ENCODE measurements at regions not wholly inside any gene's neighbourhood (a gene's known extent, or its start where the extent isn't known, plus 50 kb on each side); places are given as distances from the start of the nearest gene placed in this dataset.

DNA sequence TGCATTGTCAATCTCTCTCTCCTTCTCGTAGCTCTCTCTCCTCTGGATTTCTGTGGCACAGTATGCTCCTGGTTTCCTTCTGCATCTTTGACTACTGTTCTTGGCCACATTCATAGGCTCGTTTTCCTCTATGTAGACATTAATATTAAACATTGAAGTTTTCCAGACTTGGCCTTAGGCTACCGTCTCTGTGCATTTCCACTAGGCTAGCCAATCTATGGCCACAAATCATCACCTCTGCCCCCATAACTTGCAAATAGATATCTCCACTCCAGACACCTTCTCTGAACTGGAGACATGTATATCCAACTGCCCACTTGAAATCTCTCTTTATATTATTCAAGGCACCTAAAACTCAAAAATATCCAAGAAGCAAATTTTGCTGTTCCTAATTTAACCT is 768.5 kb downstream of the TSN start:
- WGBS, 2 donors, result 57 to 73% methylated on average over 3 of the region's 3 CpGs
- intact Hi-C loops (cut with DNase I), result no loop called here
- DNase-seq (no peak), ATAC-seq (no peak), FAIRE-seq (no peak)
- no peaks in the 10 kb centered on the region for H3K4me1 ChIP-seq
- H3K27me3 ChIP-seq, result no peaks in the 10 kb centered on the region
- no peak overlapping the region for H3K4me3 ChIP-seq
- no peaks in the 10 kb centered on the region for H3K9me3 ChIP-seq
- TF ChIP-seq, protein P1, sequence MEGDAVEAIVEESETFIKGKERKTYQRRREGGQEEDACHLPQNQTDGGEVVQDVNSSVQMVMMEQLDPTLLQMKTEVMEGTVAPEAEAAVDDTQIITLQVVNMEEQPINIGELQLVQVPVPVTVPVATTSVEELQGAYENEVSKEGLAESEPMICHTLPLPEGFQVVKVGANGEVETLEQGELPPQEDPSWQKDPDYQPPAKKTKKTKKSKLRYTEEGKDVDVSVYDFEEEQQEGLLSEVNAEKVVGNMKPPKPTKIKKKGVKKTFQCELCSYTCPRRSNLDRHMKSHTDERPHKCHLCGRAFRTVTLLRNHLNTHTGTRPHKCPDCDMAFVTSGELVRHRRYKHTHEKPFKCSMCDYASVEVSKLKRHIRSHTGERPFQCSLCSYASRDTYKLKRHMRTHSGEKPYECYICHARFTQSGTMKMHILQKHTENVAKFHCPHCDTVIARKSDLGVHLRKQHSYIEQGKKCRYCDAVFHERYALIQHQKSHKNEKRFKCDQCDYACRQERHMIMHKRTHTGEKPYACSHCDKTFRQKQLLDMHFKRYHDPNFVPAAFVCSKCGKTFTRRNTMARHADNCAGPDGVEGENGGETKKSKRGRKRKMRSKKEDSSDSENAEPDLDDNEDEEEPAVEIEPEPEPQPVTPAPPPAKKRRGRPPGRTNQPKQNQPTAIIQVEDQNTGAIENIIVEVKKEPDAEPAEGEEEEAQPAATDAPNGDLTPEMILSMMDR (IDR thresholded peaks at IDR 0.05), result no peak
- no peaks in the 10 kb centered on the region for H3K36me3 ChIP-seq
- no peak overlapping the region for H3K27ac ChIP-seq

- Histone ChIP-seq H3K27ac (no peak overlapping the region), H3K4me3 (no peak overlapping the region), H3K27me3 (no peaks in the 10 kb centered on the region), H3K36me3 (no peaks in the 10 kb centered on the region), H3K9me3 (no peaks in the 10 kb centered on the region), H3K4me1 (no peaks in the 10 kb centered on the region)
- TF ChIP-seq, protein P1 (IDR thresholded peaks at IDR 0.05), result no peak
- no peak for DNase-seq
- ATAC-seq, result no peak
- FAIRE-seq, result no peak
- WGBS, 2 donors, result 40 to 56% methylated on average over 2 of the region's 2 CpGs
- intact Hi-C loops (cut with DNase I), result no loop called here
These were observed 769.9 kb downstream of the TSN start for GRCh38 chr2:122525336-122525735.

DNA sequence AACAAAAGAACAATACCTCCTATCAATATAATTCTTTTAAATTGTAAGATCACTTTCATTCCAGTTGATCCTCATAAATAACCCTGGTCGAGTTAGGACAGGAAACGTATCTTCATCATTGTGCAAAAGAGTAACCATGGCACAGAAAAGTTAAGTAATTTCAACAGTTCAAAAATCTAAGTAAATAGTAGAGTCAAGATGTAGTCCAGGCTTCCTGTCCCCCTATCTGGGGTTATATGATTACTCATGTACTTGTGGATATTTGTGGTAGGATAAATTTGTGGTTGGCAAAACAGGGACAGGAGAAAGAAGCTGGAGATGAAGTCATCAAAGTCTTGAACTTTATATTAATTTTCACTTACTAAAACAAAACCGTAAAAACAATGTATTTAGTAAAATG is 772.6 kb downstream of the TSN start:
- H3K4me1 ChIP-seq, result no peaks in the 10 kb centered on the region
- H3K9me3 ChIP-seq, result no peaks in the 10 kb centered on the region
- intact Hi-C loops (cut with DNase I), result no loop called here
- FAIRE-seq (no peak), DNase-seq (no peak), ATAC-seq (no peak)
- no peak overlapping the region for H3K4me3 ChIP-seq
- WGBS, 2 donors, result 68 to 78% methylated on average over 3 of the region's 3 CpGs
- H3K36me3 ChIP-seq, result no peaks in the 10 kb centered on the region
- TF ChIP-seq, protein P1 (IDR thresholded peaks at IDR 0.05), result no peak
- no peak overlapping the region for H3K27ac ChIP-seq
- no peaks in the 10 kb centered on the region for H3K27me3 ChIP-seq

DNA sequence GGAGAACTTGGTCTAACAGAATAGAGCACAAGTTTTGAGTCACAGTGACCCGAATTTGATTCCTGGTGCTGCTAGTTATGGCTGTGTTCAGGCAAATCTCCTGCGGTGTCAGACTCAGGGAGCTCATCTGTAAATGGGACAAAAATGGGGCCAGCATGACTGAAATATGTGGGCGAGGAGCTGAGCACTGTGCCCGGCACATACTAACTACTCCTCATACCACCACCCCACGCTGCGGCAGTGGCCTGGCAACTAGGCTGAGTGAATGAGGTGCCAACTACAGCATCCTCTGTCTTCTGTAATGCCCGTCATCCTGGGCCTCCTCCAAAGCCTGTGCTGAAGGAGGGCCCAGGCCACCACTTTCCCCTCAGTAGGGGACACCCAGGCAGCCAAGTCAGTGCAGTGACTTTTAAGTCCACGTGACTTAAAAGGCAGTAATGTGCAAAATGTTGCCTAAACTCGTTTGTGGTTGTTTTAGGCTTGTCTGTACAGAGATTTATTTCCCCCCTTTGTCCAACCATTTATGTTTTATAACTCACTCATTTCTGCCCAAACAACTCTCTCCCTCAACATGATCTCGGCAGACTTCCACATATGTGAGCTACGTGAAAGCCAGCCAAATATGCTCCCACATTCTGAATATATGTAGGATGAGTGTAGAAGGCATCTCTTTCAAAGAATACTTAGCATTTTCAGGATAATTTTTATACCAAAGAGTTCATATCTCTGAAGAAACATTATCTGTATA is 773.7 kb downstream of the TSN start:
- H3K4me1 ChIP-seq, result no peaks in the 10 kb centered on the region
- H3K4me3 ChIP-seq, result no peak overlapping the region
- H3K27ac ChIP-seq, result no peak overlapping the region
- intact Hi-C loops (cut with DNase I), result no loop called here
- DNase-seq (no peak), ATAC-seq (no peak), FAIRE-seq (no peak)
- WGBS, 2 donors, result 74 to 84% methylated on average over 11 of the region's 11 CpGs
- TF ChIP-seq, protein P1 (IDR thresholded peaks at IDR 0.05), result no peak
- H3K9me3 ChIP-seq, result no peaks in the 10 kb centered on the region
- no peaks in the 10 kb centered on the region for H3K36me3 ChIP-seq
- no peaks in the 10 kb centered on the region for H3K27me3 ChIP-seq

GRCh38 chr2:122530814-122531213 is 775.4 kb downstream of the TSN start:
- no peaks in the 10 kb centered on the region for H3K27me3 ChIP-seq
- intact Hi-C loops (cut with DNase I), result no loop called here
- no peak for FAIRE-seq
- H3K27ac ChIP-seq, result no peak overlapping the region
- no peaks in the 10 kb centered on the region for H3K9me3 ChIP-seq
- H3K4me3 ChIP-seq, result no peak overlapping the region
- no peaks in the 10 kb centered on the region for H3K4me1 ChIP-seq
- H3K36me3 ChIP-seq, result no peaks in the 10 kb centered on the region
- no peak for DNase-seq
- TF ChIP-seq, protein P1 (IDR thresholded peaks at IDR 0.05), result no peak
- no peak for ATAC-seq
- WGBS, 2 donors, result 67 to 69% methylated on average over 2 of the region's 2 CpGs
